ENCODE measurements at regions not wholly inside any gene's neighbourhood (a gene's known extent, or its start where the extent isn't known, plus 50 kb on each side); places are given as distances from the start of the nearest gene placed in this dataset.

- TF ChIP-seq POLR2AphosphoS5 (IDR thresholded peaks at IDR 0.05; ENCODE audit: borderline replicate concordance, low read depth, low read length) (no peak), EZH2 (IDR thresholded peaks at IDR 0.05) (no peak), FOXP2 (optimal IDR thresholded peaks at IDR 0.05; ENCODE audit: control extremely low read depth, extremely low read length, insufficient read depth) (no peak)
Observed at GRCh38 chr11:15453211-15453765, 338.6 kb downstream of the INSC start.

All from SK-N-MC (cell line).